ENCODE measurements at regions not wholly inside any gene's neighbourhood (a gene's known extent, or its start where the extent isn't known, plus 50 kb on each side); places are given as distances from the start of the nearest gene placed in this dataset.
"Not testable (repeated sequence)": the region's sequence is repeated elsewhere in the genome, so short reads cannot be mapped to it uniquely, and the experiment has no call there.

- ChIA-PET POLR2A (no interaction called here), CTCF (no interaction called here)
- TF ChIP-seq FOXK2 (IDR thresholded peaks at IDR 0.05) (no peak), NFRKB (IDR thresholded peaks at IDR 0.05) (no peak), FOXM1 (IDR thresholded peaks at IDR 0.05; ENCODE audit: borderline replicate concordance) (no peak), BHLHE40 (IDR thresholded peaks at IDR 0.05; ENCODE audit: borderline replicate concordance) (no peak), L3MBTL2 (conservative IDR thresholded peaks at IDR 0.05) (no peak), CTBP1 (IDR thresholded peaks at IDR 0.05; ENCODE audit: borderline replicate concordance) (no peak), LEF1 (IDR thresholded peaks at IDR 0.05; ENCODE audit: borderline replicate concordance) (no peak), SP1 (IDR thresholded peaks at IDR 0.05) (no peak), ELF4 (IDR thresholded peaks at IDR 0.05) (no peak), HDGF (IDR thresholded peaks at IDR 0.05; ENCODE audit: borderline replicate concordance) (no peak), SUZ12 (IDR thresholded peaks at IDR 0.05) (no peak), ARNT (IDR thresholded peaks at IDR 0.05) (no peak), ZNF384 (IDR thresholded peaks at IDR 0.05) (no peak), TARDBP (IDR thresholded peaks at IDR 0.05) (no peak), FOXA1 (IDR thresholded peaks at IDR 0.05) (no peak)
- TF ChIP-seq, protein P1, sequence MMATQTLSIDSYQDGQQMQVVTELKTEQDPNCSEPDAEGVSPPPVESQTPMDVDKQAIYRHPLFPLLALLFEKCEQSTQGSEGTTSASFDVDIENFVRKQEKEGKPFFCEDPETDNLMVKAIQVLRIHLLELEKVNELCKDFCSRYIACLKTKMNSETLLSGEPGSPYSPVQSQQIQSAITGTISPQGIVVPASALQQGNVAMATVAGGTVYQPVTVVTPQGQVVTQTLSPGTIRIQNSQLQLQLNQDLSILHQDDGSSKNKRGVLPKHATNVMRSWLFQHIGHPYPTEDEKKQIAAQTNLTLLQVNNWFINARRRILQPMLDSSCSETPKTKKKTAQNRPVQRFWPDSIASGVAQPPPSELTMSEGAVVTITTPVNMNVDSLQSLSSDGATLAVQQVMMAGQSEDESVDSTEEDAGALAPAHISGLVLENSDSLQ (IDR thresholded peaks at IDR 0.05) = no peak
- no peak for DNase-seq (ENCODE audit: extremely low spot score)
Measured at GRCh38 chr1:101128211-101128727, 102.7 kb upstream of the DPH5 start.

GRCh38 chr1:101124405-101124804, 98.8 kb upstream of the DPH5 start:
- ChIA-PET CTCF (interaction anchor here (0.6 kb wide), 1 partner anchor 114 kb away, joined by 8 read pairs; no protein-coding TSS in a partner anchor), POLR2A (no interaction called here)
- TF ChIP-seq ARNT (IDR thresholded peaks at IDR 0.05) (no peak), LEF1 (IDR thresholded peaks at IDR 0.05; ENCODE audit: borderline replicate concordance) (no peak), L3MBTL2 (conservative IDR thresholded peaks at IDR 0.05) (no peak), NFRKB (IDR thresholded peaks at IDR 0.05) (no peak), SP1 (IDR thresholded peaks at IDR 0.05) (no peak), FOXM1 (IDR thresholded peaks at IDR 0.05; ENCODE audit: borderline replicate concordance) (no peak), TARDBP (IDR thresholded peaks at IDR 0.05) (no peak), ZNF384 (IDR thresholded peaks at IDR 0.05) (no peak), CTBP1 (IDR thresholded peaks at IDR 0.05; ENCODE audit: borderline replicate concordance) (no peak), ELF4 (IDR thresholded peaks at IDR 0.05) (no peak), FOXK2 (IDR thresholded peaks at IDR 0.05) (no peak), SUZ12 (IDR thresholded peaks at IDR 0.05) (no peak), HDGF (IDR thresholded peaks at IDR 0.05; ENCODE audit: borderline replicate concordance) (no peak), FOXA1 (IDR thresholded peaks at IDR 0.05) (no peak), BHLHE40 (IDR thresholded peaks at IDR 0.05; ENCODE audit: borderline replicate concordance) (no peak)
- TF ChIP-seq, protein P1 (IDR thresholded peaks at IDR 0.05) = no peak
- DNase-seq (ENCODE audit: extremely low spot score) = no peak

DNA sequence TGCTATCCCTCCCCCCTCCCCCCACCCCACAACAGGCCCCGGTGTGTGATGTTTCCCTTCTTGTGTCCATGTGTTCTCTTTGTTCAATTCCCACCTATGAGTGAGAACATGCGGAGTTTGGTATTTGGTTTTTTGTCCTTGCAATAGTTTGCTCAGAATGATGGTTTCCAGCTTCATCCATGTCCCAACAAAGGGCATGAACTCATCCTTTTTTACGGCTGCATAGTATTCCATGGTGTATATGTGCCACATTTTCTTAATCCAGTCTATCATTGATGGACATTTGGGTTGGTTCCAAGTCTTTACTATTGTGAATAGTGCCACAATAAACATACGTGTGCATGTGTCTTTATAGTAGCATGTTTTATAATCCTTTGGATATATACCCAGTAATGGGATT, 98.3 kb upstream of the DPH5 start:
- DNase-seq (ENCODE audit: extremely low spot score); CTCF ChIA-PET; POLR2A ChIA-PET: not testable (repeated sequence)

GRCh38 chr1:101122452-101123166, 97.0 kb upstream of the DPH5 start:
- no peak for DNase-seq (ENCODE audit: extremely low spot score)
- ChIA-PET POLR2A (no interaction called here), CTCF (no interaction called here)
- TF ChIP-seq NFRKB (IDR thresholded peaks at IDR 0.05) (no peak), CTBP1 (IDR thresholded peaks at IDR 0.05; ENCODE audit: borderline replicate concordance) (no peak), TARDBP (IDR thresholded peaks at IDR 0.05) (no peak), SUZ12 (IDR thresholded peaks at IDR 0.05) (no peak), L3MBTL2 (conservative IDR thresholded peaks at IDR 0.05) (no peak), FOXK2 (IDR thresholded peaks at IDR 0.05) (no peak), BHLHE40 (IDR thresholded peaks at IDR 0.05; ENCODE audit: borderline replicate concordance) (no peak), FOXA1 (IDR thresholded peaks at IDR 0.05) (no peak), ARNT (IDR thresholded peaks at IDR 0.05) (no peak), ZNF384 (IDR thresholded peaks at IDR 0.05) (no peak), ELF4 (IDR thresholded peaks at IDR 0.05) (no peak), FOXM1 (IDR thresholded peaks at IDR 0.05; ENCODE audit: borderline replicate concordance) (no peak), LEF1 (IDR thresholded peaks at IDR 0.05; ENCODE audit: borderline replicate concordance) (no peak), HDGF (IDR thresholded peaks at IDR 0.05; ENCODE audit: borderline replicate concordance) (no peak), SP1 (IDR thresholded peaks at IDR 0.05) (no peak)
- TF ChIP-seq, protein P1 (IDR thresholded peaks at IDR 0.05) = no peak

DNA sequence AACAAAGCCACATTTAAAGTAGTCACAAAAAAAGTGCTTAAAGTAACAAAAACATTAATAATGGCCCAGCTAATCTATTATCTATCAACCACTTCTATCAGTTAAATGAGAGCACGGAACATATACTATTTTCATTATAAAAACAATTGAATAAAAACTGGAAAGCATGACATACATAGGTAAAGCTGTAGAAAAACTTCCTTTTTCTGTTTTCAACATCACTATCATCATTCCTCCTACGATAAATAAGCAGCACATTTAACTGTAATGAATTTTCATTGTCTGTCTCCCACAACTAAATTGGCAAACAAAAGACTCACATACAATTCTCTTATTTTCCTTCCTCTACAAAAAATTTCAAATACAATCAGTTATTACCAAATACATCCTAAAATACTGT, 96.4 kb upstream of the DPH5 start:
- POLR2A ChIA-PET = no interaction called here
- TF ChIP-seq ZNF384 (IDR thresholded peaks at IDR 0.05) (no peak), SUZ12 (IDR thresholded peaks at IDR 0.05) (no peak), HDGF (IDR thresholded peaks at IDR 0.05; ENCODE audit: borderline replicate concordance) (no peak), BHLHE40 (IDR thresholded peaks at IDR 0.05; ENCODE audit: borderline replicate concordance) (no peak), ARNT (IDR thresholded peaks at IDR 0.05) (no peak), L3MBTL2 (conservative IDR thresholded peaks at IDR 0.05) (no peak), TARDBP (IDR thresholded peaks at IDR 0.05) (no peak), CTBP1 (IDR thresholded peaks at IDR 0.05; ENCODE audit: borderline replicate concordance) (no peak), FOXA1 (IDR thresholded peaks at IDR 0.05) (no peak), LEF1 (IDR thresholded peaks at IDR 0.05; ENCODE audit: borderline replicate concordance) (no peak), SP1 (IDR thresholded peaks at IDR 0.05) (no peak), FOXM1 (IDR thresholded peaks at IDR 0.05; ENCODE audit: borderline replicate concordance) (no peak), ELF4 (IDR thresholded peaks at IDR 0.05) (no peak)
- no peak for DNase-seq (ENCODE audit: extremely low spot score)
- CTCF ChIA-PET = no interaction called here

GRCh38 chr1:101121504-101121903, 95.9 kb upstream of the DPH5 start:
- ChIA-PET POLR2A (no interaction called here), CTCF (no interaction called here)
- TF ChIP-seq BHLHE40 (IDR thresholded peaks at IDR 0.05; ENCODE audit: borderline replicate concordance) (no peak), FOXK2 (IDR thresholded peaks at IDR 0.05) (no peak), NFRKB (IDR thresholded peaks at IDR 0.05) (no peak)
- no peak for DNase-seq (ENCODE audit: extremely low spot score)

Data from HEK293T (cell line).